ENCODE measurements at regions not wholly inside any gene's neighbourhood (a gene's known extent, or its start where the extent isn't known, plus 50 kb on each side); places are given as distances from the start of the nearest gene placed in this dataset.
"Not testable (repeated sequence)": the region's sequence is repeated elsewhere in the genome, so short reads cannot be mapped to it uniquely, and the experiment has no call there.

DNA sequence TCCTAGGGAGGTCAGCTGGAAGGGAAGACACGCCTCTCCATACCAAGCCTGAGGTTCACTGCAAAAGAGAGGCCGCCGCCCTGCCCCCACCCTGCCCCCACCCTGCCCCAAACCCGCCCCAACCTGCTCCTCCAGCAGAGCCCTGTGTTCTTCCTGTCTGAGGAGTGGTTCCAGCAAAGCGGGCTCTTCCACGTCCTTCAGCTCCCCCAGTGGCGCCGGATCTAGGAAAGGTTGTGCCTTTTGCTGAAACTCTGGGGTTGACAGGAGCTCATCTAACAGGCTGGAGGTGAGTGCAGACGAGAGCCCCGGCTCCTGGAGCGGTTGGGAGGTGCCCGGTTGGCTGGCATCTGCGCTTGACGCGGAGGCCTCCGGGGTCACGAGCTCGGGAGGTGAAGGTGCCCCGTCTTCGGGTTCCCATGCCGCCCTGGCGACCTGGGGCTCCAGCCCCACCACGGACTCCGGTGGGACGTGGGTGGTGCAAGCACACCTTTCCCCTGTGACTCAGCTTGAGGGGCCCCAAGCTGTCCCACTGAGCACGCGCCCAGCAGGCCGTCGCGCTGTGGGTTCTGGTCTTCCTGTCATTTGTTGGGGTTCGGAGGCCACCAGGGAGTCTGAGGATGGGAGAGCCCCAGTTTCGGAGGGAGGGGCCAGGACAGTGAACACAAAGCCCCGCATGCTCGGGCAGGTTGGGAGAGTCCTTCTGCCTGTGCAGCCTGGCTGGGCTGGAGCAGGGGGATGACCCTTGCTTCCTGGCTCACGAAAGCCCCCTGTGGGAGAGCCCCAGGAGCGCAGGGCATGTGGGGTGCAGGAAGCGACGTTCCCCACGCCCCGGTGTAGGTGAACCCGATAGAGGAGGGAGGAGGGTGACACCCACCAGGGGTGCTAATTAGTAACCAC, 1467.1 kb downstream of the FOXD4L5 start:
- DNase-seq (ENCODE audit: extremely low read depth, low read depth): no peak
- no peak for TF ChIP-seq CTCF (IDR thresholded peaks at IDR 0.05; ENCODE audit: low read depth, low read length)

DNA sequence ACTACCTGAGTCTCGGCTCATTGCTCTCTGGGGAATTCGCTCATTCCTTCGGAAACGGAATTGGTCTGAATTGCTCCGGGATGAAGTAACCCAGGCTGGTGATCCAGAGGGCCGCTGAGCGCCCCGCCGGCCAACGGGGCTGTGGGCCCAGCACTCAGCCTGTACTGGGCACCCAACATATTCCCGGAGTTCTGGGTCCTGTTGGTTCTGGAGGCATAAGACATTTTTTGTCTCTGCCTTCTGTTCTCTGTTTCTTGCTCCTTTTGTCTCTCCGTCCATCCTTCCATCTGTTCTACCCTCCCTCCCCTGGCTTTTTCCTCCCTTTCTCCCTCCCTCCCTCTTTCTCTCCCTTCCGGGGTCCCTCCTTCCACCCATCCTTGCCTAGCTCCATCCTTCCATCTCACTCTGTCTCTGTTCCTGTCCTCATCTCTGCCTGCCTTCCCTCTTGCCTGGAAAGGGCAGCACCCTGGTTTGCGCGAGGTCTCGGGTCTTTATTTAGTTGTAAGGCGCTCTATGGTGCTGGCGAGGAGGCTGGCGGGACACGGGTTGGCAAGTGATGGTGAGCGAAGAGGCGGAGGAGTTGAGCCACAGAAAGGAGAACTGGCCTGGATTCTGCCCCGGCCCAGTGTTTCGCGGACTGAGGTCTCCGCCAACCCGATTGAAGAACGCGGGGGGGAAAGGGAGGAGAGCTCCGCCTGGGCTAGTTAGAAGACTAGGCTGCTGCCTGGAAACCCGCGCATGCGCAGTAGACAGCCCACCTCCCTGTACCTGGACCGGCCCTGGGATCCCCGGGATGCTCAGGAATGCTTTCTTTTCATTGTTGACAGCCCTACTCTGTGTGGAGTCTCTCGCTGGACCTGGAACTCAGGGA, 1468.0 kb downstream of the FOXD4L5 start:
- DNase-seq (ENCODE audit: extremely low read depth, low read depth): peak; percentile 77
- no peak for TF ChIP-seq CTCF (IDR thresholded peaks at IDR 0.05; ENCODE audit: low read depth, low read length)

- DNase-seq (ENCODE audit: extremely low read depth, low read depth): not testable (repeated sequence)
Observed at GRCh38 chr9:63814970-63815669, 1469.9 kb downstream of the FOXD4L5 start.

DNA sequence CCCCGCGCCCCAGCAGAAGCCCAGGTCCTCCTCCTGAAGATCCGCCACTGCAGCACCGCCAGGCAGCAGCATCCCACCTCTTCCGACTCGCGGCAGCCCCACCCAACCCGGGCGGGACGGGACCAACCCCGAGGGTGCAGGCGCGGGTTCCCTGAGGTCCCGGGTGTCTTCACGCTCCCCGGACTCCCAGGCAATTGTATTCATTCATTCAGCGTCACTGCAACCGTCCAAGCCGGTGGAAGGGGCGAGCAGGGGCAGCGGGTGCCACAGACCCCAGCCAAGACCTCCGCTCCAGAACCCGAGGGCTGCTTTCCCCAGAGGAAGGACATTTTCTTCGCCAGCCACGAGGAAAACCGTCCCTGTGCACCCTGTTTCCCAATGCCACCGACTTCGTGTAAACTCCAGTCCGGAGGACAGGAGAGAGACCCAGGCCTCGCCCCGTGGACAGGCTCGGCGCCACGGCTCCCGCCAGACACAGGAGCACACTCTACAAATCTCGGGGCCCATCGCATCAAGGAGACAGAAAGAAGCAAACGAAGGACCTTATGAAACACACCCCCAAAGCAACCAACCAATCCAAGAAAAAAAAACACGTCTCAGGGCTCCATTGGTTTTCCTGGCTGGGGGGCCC, 1471.5 kb downstream of the FOXD4L5 start:
- not testable (repeated sequence) for DNase-seq (ENCODE audit: extremely low read depth, low read depth)

- not testable (repeated sequence) for DNase-seq (ENCODE audit: extremely low read depth, low read depth)
Observed at GRCh38 chr9:63812822-63813221, 1472.2 kb downstream of the FOXD4L5 start.

DNA sequence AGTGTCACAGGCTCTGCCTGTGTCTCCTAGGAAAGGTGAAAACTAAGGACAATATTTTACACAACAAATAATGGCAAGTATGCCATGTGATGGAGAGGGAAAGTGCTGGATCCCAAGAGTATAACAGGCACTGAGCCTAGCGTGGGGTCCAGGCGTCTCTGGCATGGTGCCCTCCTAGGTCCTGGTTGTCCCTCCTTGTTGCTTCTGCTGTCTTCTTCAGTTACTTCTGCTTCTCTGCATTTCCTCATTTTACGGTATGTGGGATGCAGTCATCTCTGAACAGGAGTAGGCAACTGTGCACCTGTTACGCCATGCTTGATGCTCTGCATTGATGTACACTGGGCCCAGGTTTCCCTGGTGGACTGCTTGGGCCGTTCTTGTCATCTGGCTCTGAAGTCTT, 1480.8 kb downstream of the FOXD4L5 start:
- not testable (repeated sequence) for DNase-seq (ENCODE audit: extremely low read depth, low read depth)

DNA sequence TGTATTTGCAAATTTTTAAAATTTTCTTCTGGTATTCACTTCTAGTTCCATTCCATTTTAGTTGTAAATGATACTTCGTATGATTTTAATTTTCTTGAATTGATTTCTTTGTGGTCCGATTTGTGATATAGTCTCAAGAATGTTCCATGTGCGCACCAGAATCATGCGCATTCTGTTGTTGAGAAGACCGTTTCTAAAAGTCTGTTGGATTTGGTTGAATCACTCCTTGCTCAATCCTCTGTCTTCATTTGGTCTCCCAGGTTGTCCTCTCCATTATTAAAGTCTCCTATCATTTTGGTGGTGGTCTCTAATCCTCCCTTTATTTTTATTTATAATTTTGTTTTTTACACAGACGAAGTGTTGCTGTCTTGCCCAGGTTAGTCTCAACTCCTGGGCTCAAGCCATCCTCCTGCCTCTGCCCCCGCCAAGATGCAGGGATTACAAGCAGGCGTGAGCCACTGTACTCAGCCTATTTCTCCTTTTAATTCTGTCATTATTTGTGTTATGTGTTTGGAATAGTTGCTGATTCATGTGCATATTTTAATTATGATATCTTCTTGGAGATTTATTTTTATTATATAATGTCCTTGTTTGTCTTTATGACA, 1490.8 kb downstream of the FOXD4L5 start:
- not testable (repeated sequence) for DNase-seq (ENCODE audit: extremely low read depth, low read depth)

DNA sequence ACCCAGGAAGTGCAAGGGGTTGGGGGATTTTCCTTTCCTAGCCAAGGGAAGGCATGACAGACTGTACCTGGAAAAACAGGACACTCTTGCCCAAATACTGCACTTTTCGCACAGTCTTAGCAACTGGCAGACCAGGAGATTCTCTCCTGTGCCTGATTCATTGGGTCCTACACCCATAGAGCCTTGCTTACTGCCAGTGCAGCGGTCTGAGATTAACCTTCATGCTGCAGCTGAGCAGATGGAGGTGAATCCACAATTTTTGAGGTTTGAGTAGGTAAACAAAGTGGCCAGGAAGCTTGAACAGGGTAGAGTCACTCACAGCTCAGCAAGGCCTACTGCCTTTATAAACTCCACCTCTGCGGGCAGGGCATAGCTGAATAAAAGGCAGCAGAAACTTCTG, 1497.6 kb downstream of the FOXD4L5 start:
- not testable (repeated sequence) for DNase-seq (ENCODE audit: extremely low read depth, low read depth)

GRCh38 chr9:63785059-63785458, 1500.0 kb downstream of the FOXD4L5 start:
- not testable (repeated sequence) for DNase-seq (ENCODE audit: extremely low read depth, low read depth)

DNA sequence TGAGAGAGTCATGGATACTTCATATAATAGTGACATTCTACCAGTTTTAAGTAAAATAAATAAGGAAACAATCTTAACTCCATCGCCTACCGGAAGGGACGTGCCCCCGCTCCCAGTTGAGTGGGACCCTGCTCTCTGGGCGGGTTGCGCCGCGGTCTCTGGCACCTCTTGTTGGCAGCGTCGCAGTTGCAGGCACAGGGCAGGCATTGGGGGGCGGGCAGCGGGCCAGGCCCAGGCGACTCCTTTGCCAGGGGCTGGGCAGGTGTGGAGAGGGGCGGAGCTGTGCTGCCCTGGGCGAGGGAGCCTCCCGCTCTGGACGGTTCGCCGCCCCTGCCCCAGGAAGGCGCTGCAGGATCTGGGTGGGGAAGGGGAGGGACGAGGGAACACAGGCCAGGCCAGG, 1500.6 kb downstream of the FOXD4L5 start:
- not testable (repeated sequence) for DNase-seq (ENCODE audit: extremely low read depth, low read depth)

DNA sequence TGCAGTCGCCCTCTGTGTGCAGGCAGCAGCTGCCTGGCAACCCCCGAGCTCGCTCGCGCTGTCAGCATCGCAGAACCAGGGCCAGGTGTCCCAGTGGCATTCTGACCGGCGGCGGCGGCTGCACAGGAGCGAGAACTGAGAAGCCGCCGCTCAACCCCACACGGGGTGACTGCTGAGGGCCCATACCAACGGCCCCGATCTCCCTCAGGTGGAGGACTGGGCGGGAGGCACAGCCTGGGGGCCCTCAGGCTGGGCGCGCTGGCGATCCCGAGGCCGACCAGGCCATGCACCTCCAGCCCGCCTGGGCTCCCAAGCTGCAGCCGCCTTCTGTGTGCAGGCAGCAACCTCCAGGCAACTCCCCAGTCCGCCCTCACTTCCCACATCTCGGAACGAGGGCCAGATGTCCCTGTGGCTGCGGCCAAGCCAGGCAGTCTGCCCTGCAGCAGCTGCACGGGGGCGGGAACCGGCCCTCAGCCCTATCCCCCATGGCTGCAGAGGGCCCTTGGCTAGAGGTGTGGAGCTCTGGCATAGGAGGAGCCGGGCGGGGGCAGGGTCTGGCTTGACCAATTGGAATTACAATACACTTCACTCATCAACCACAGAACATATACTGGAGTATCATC, 1503.1 kb downstream of the FOXD4L5 start:
- not testable (repeated sequence) for DNase-seq (ENCODE audit: extremely low read depth, low read depth)

- not testable (repeated sequence) for DNase-seq (ENCODE audit: extremely low read depth, low read depth)
Observed at GRCh38 chr9:63781390-63781789, 1503.6 kb downstream of the FOXD4L5 start.

DNA sequence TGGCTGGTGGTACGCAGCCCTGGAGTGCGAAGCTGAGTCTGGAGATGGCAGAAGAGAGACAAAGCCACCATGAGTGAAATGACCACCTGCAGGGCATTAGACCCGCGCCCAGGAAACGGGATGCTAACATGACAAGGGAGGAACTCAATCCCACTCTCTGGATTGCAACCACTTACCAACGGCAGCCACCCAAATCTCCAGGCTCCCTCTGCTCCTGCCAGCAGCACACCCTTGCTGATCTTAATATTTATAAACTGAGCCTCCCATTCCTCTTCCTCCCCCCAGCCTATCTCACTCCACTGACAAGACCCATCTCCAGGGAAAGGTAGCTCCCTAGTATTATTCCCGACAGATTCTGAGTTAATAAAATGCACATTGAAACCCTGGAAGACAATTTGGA, 1508.8 kb downstream of the FOXD4L5 start:
- DNase-seq (ENCODE audit: extremely low read depth, low read depth): not testable (repeated sequence)

DNA sequence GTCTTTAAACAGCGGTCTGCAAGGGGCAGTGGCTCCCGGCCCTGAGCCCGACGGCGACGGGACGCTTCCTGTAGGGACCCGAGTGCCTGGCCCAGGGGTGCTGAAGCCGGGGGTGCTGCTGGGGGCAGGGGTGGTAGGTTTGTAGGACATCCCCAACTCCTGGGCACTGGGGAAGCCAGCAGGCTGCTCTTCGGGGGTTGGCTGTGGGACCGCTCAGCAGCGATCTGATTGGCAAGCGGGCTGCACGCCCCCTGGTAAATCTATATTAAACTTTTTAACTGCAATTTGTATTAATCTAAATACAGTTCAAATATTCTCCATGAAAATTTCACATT, 1510.0 kb downstream of the FOXD4L5 start:
- DNase-seq (ENCODE audit: extremely low read depth, low read depth): not testable (repeated sequence)

GRCh38 chr9:63774369-63775091, 1510.5 kb downstream of the FOXD4L5 start:
- not testable (repeated sequence) for DNase-seq (ENCODE audit: extremely low read depth, low read depth)

- not testable (repeated sequence) for DNase-seq (ENCODE audit: extremely low read depth, low read depth)
Observed at GRCh38 chr9:63762230-63762629, 1522.8 kb downstream of the FOXD4L5 start.
